ENCODE measurements at regions not wholly inside any gene's neighbourhood (a gene's known extent, or its start where the extent isn't known, plus 50 kb on each side); places are given as distances from the start of the nearest gene placed in this dataset.

DNA sequence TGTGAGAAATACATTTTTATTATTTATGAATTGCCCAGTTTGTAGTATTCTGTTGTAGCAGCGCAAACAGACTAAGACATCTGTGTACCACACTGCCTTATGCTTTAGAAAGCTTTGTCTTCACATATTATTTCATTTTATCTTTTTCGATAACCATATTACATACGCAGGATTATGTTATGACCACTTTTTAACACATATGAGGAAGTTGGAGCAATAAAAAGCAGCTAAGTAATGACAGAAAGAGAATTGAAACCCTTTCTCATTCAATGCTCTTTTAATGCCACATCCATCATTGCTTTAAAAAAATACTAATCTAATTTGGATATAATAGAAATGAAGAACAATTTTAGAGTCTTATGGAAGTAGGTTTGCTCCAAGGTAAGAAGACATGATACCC, 99.7 kb downstream of the CT47B1 start:
- no peaks in the 10 kb centered on the region for H3K27me3 ChIP-seq (ENCODE audit: control insufficient read depth, insufficient read depth, low read length)
- intact Hi-C loops (cut with DNase I): no loop called here
- no peak overlapping the region for H3K4me3 ChIP-seq (ENCODE audit: low read length in 3 of 3)
- H3K9me3 ChIP-seq (ENCODE audit: control insufficient read depth in 2 of 3, insufficient read depth in 1 of 3, low read length in 3 of 3): no peaks in the 10 kb centered on the region
- DNase-seq (no peak), FAIRE-seq (no peak)
- H3K36me3 ChIP-seq (ENCODE audit: control insufficient read depth in 2 of 3, insufficient read depth in 3 of 3, low read length in 3 of 3): no peaks in the 10 kb centered on the region
- no peaks in the 10 kb centered on the region for H3K4me1 ChIP-seq (ENCODE audit: control insufficient read depth in 2 of 3, insufficient read depth in 2 of 3, low read depth in 1 of 3, low read length in 3 of 3)
- H3K27ac ChIP-seq (ENCODE audit: low read depth in 2 of 2, low read length in 2 of 2): no peak overlapping the region
- TF ChIP-seq, protein P1, sequence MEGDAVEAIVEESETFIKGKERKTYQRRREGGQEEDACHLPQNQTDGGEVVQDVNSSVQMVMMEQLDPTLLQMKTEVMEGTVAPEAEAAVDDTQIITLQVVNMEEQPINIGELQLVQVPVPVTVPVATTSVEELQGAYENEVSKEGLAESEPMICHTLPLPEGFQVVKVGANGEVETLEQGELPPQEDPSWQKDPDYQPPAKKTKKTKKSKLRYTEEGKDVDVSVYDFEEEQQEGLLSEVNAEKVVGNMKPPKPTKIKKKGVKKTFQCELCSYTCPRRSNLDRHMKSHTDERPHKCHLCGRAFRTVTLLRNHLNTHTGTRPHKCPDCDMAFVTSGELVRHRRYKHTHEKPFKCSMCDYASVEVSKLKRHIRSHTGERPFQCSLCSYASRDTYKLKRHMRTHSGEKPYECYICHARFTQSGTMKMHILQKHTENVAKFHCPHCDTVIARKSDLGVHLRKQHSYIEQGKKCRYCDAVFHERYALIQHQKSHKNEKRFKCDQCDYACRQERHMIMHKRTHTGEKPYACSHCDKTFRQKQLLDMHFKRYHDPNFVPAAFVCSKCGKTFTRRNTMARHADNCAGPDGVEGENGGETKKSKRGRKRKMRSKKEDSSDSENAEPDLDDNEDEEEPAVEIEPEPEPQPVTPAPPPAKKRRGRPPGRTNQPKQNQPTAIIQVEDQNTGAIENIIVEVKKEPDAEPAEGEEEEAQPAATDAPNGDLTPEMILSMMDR (IDR thresholded peaks at IDR 0.05; ENCODE audit: borderline replicate concordance, extremely low read depth, insufficient read depth): no peak
- H3K9ac ChIP-seq (ENCODE audit: low read length in 3 of 3): no peak overlapping the region

DNA sequence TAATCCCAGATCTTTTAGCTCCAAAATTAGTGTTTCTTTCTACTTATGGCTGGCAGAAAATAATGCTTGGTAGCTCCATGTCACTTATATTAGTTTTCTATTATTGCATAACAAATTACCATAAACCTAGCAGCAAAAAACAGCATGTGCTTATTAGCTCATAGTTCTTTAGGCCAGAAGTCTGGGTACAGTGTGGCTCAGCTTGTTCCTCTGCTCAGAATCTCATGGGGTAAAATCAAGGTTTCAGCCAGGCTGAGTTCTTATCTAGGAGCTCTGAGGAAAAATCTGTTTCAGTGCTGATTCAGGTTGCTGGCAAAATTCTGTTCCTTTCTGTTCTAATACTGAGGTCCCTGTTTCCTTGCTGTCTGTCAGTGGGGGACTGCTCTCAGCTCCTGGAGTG, 101.1 kb downstream of the CT47B1 start:
- Histone ChIP-seq H3K9me3 (ENCODE audit: control insufficient read depth in 2 of 3, insufficient read depth in 1 of 3, low read length in 3 of 3) (no peaks in the 10 kb centered on the region), H3K27me3 (ENCODE audit: control insufficient read depth, insufficient read depth, low read length) (no peaks in the 10 kb centered on the region), H3K36me3 (ENCODE audit: control insufficient read depth in 2 of 3, insufficient read depth in 3 of 3, low read length in 3 of 3) (no peaks in the 10 kb centered on the region), H3K4me1 (ENCODE audit: control insufficient read depth in 2 of 3, insufficient read depth in 2 of 3, low read depth in 1 of 3, low read length in 3 of 3) (no peaks in the 10 kb centered on the region), H3K27ac (ENCODE audit: low read depth in 2 of 2, low read length in 2 of 2) (no peak overlapping the region), H3K4me3 (ENCODE audit: low read length in 3 of 3) (no peak overlapping the region), H3K9ac (ENCODE audit: low read length in 3 of 3) (no peak overlapping the region)
- TF ChIP-seq, protein P1 (IDR thresholded peaks at IDR 0.05; ENCODE audit: borderline replicate concordance, extremely low read depth, insufficient read depth): no peak
- intact Hi-C loops (cut with DNase I): no loop called here
- DNase-seq (no peak), FAIRE-seq (no peak)

DNA sequence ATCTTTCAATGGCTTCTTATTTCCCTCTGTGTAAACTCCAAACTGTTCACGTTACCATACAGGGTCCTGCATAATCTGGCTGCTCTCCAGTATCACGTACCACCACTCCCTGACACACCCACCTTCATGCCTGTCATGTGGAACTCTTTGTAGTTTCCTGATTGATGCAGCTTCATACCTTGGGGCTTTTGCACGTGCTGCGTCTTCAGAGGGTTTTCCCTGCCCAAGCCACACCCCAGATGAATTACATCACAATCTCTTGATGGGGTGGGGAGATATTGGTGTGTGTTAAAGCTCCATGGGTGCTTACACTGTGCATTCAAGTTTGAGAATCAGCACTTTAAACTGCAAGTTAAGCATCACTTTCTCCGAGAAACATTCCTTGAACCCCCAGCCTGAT, 101.9 kb downstream of the CT47B1 start:
- no peaks in the 10 kb centered on the region for H3K36me3 ChIP-seq (ENCODE audit: control insufficient read depth in 2 of 3, insufficient read depth in 3 of 3, low read length in 3 of 3)
- TF ChIP-seq, protein P1 (IDR thresholded peaks at IDR 0.05; ENCODE audit: borderline replicate concordance, extremely low read depth, insufficient read depth): no peak
- no peak overlapping the region for H3K9ac ChIP-seq (ENCODE audit: low read length in 3 of 3)
- H3K27me3 ChIP-seq (ENCODE audit: control insufficient read depth, insufficient read depth, low read length): no peaks in the 10 kb centered on the region
- intact Hi-C loops (cut with DNase I): no loop called here
- no peak overlapping the region for H3K27ac ChIP-seq (ENCODE audit: low read depth in 2 of 2, low read length in 2 of 2)
- H3K9me3 ChIP-seq (ENCODE audit: control insufficient read depth in 2 of 3, insufficient read depth in 1 of 3, low read length in 3 of 3): no peaks in the 10 kb centered on the region
- FAIRE-seq (no peak), DNase-seq (no peak)
- no peak overlapping the region for H3K4me3 ChIP-seq (ENCODE audit: low read length in 3 of 3)
- H3K4me1 ChIP-seq (ENCODE audit: control insufficient read depth in 2 of 3, insufficient read depth in 2 of 3, low read depth in 1 of 3, low read length in 3 of 3): no peaks in the 10 kb centered on the region
